Middle frontal gyrus (tissue), 1 donor: ENCODE measurements at regions not wholly inside any gene's neighbourhood (a gene's known extent, or its start where the extent isn't known, plus 50 kb on each side); places are given as distances from the start of the nearest gene placed in this dataset.
"Not testable (repeated sequence)": the region's sequence is repeated elsewhere in the genome, so short reads cannot be mapped to it uniquely, and the experiment has no call there.

Experiments used
- DNase-seq: peaks from one replicate; pipeline ENCODE4 v3.0.0-alpha.2; 2015; ENCODE audit warnings: low spot score; ENCODE audit errors: extremely low spot score

DNA sequence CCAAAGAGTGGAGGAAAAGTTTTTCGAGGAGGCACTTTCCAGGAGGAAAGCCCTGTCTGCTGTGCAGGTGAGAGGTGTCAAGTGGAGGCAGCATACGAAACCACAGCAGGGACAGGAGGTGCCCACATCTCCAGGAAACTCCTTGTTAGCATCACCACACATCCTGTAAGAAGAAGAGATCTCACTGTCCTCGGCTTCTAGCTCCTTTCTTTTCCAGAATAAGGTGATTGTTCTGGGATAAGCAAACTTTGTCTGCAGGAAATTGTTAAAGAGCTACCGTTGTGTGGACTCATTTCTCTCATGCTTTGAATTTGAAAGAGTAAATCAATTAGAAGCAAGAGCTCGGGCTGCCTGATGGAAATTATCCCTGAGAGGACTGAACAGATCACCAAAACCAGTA lies 269.4 kb downstream of the CXCL12 start:
- DNase-seq: no peak

DNA sequence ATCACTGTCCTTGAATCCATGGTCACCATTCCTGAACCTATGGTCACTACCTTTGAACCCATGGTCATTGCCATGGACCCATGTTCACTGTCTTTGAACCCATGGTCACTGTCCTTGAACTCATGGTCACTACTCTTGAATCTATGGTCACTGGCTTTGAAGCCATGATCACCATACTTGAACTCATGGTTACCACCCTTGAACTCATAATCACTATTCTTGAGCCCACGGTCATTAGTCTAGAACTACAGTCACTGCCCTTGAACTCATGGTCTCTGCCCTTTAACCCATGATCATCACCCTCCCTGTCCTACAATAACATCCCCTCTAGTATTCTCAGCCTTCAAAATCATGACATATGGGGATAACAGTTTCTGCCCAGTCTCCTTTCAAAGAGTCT lies 270.5 kb downstream of the CXCL12 start:
- DNase-seq: no peak

DNA sequence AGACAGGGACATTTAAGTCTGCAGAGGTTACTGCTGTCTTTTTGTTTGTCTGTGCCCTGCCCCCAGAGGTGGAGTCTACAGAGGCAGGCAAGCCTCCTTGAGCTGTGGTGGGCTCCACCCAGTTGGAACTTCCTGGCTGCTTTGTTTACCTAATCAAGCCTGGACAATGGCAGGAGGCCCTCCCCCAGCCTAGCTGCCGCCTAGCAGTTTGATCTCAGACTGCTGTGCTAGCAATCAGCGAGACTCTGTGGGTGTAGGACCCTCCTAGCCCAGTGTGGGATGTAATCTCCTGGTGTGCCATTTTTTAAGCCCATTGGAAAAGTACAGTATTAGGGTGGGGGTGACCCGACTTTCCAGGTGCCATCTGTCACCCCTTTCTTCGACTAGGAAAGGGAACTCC lies 272.6 kb downstream of the CXCL12 start:
- not testable (repeated sequence) for DNase-seq

DNA sequence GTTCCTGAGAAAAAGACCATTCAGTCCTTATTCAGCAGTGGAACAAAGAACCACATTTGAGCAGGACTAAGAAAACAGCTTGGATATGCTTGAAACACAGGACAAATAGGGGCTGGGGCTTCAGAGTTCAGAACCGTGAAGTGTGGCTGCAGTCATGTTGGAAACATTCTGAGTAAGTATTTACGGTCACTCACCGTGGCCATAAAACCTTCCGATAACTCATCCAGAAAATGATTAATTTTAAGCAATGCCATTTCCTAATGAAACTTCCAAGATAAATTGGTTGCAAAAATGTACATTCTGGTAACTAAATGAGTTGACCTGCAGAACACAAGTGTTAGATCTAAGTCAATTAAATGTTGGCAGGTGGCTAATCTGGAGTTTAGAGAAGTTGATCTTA lies 279.2 kb downstream of the CXCL12 start:
- no peak for DNase-seq

DNA sequence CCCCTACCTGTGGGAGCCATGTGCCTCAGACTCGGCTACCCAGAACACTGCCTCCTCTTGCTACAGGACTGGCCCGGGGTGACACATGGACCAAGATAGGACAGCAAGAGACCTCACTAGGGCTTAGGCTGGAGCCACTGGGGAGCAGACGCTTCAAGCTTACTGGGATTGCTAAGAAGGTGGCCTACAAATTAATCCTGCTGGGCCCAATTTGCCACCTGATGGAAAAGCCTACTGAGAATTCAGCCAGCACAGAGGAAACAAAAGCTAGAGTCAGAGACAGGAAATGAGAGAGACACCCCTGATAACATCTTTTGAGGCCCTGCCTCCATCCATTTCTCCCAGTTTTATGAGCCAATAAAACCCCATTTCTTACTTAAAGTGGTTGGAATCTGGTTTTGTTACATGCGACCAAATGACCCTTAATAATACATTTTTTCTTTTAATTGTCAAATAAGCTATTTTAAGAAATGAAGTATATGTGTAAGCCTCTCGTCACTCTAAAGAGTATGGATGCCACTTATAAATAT lies 282.1 kb downstream of the CXCL12 start:
- DNase-seq: no peak

DNA sequence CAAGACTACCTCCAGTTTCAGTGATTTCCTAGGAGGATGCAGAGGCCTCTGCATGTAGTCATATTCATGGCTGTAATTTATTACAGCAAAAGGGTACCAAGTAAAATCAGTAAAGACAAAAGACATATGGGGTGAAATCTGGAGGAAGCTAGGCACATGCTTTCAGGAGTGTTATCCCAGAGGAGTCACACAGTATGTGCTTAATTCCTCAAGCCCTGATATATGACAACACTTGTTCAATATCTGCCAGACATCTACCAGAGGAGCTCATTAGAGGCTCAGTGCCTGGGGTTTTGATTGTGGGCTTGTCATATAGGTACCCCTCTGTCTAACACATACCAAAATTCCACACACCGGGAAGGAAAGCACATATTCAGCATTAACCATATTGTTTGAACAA lies 283.8 kb downstream of the CXCL12 start:
- DNase-seq: no peak

DNA sequence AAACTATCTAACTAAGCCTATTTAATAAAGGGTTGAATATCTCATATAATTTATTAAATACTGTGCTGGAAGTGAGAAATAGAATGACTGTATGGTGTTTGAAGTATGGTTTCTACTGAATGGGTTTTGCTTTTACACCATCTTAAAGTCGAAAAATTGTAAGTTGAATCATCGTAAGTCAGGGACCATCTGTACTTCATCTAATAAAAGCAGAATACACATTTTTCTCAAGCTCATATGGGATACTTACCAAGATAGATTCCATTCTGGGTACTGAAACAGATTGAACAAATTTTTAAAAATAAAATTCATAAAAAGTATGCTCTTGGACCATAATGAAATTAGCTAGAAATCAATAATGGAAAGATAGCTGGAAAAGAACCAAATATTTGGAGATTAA lies 285.4 kb downstream of the CXCL12 start:
- DNase-seq: no peak

DNA sequence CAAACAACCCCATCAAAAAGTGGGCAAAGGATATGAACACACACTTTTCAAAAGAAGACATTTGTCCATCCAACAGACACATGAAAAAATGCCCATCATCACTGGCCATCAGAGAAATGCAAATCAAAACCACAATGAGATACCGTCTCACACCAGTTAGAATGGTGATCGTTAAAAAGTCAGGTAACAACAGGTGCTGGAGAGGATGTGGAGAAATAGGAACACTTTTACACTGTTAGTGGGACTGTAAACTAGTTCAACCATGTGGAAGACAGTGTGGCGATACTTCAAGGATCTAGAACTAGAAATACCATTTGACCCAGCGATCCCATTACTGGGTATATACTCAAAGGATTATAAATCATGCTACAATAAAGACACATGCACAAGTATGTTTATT lies 288.7 kb downstream of the CXCL12 start:
- not testable (repeated sequence) for DNase-seq

DNA sequence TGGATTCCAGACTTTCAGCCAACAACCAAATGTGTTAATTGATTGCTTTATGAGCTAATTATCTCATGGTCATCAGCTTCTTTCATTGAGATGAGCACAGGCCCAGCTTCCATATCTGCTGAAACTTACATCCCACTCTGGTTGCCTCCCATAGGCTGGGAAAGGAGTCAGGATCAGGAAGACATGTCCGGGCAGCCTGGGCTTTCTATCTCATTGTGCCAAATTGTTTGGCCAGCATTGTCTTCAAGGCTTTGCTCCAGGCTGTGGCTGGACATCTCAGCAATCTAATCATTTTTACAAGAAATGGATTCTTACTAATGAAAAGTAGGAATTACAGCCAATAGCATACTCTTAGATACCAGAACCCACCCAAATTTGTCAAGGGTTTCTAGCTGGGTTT lies 295.2 kb downstream of the CXCL12 start:
- DNase-seq: no peak

DNA sequence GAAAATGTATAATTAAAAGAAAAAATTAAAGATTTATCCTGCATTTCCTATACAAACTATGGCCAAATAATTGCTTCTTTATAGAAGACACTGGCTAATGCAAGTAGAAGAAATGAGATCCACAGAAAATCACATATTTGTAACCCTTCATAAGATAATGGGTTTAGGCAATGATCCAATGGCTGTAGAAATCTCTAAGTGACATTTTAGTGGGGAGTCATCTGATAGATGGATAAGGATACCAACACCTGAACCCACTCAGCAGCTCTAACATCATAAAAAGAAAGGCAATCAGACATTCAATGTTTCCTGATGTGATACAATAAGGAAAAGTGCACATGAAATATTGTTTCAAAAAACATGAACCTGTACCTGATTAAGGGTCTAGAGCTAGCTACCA lies 297.5 kb downstream of the CXCL12 start:
- no peak for DNase-seq

DNA sequence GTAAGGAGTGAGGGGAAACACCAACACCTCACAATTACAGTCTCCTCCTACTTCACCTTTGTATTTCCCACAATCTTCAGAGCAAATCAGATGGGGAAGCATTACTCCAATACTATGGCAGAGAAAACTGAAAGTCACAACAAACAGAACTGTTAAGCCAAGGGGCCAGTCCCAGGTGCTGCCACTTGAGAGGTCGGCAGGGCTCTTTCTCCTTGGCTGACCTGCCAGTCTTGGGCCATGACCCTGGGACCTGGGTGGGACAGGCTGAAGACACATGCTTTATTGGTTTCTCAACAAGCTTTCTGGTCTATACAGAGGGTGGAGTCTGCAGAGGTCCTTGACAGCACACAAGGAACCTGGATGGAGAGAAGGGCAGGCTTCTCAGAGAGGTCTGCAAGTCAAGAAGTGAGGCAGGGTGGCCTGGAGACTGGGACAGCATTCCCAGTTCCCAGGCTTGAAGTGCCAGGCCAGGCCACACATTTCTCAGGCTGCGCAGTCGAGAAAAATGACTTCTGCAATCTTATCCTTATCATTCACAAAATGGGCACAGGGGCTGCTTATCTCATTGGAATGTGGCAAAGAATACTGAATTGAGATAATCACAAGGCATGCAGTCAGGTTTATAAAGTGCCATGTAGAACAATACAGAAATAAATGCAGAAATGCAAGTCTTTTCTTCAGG lies 301.0 kb downstream of the CXCL12 start:
- no peak for DNase-seq

DNA sequence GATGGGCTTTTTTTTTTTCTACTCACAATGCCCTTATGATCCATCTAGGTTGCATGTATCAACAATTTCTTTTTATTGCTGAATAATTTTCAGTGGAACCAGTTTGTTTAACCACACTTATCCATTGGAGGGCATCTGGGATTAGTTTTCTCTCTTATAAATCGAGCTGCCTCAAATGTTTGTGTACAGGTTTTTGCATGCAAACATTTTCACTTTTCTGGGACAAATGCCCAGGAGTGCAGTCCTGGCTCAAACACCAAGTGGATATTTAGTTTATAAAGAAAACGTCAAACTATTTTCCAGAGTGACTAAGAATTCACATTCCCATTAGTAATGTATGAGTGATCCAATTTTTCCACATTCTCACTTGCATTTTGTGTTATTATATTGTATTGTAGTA lies 313.4 kb downstream of the CXCL12 start:
- DNase-seq: no peak

DNA sequence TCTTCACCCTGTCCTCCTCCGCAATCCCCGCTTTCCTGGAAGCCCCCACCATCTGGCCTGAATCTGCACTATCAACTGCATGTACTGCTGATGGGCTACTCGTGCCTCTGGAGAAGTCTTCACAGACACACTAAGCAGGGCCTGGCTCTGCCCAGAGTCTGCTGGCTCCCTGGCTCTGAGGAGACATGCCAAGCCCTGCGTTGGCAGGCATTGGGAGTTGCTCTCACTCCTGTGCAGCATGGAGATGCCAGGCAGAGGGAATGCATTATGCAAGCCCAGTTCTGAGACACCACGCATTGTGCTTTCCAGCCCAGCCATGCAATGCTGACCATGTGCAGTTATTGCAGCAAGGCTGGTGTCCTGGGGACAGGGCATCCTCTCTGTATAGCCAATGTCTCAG lies 314.6 kb downstream of the CXCL12 start:
- DNase-seq: no peak

DNA sequence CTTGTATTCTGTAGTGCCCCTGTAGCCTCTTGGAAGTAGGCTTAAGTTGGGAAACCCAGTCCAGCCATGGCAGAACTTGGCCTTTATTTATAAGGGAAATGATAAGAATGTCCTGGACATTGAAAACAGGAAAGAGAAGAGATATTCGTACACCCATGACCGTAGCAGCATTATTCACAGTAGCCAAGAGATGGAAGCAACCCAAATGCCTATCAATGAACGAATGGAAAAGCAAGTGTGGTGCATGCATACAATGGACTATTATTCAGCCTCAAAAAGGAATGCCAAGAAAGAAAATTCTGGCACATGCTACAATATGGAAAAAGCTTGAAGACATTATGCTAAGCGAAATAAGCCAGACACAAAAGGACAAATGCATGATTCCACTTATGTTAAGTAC lies 315.3 kb downstream of the CXCL12 start:
- no peak for DNase-seq

DNA sequence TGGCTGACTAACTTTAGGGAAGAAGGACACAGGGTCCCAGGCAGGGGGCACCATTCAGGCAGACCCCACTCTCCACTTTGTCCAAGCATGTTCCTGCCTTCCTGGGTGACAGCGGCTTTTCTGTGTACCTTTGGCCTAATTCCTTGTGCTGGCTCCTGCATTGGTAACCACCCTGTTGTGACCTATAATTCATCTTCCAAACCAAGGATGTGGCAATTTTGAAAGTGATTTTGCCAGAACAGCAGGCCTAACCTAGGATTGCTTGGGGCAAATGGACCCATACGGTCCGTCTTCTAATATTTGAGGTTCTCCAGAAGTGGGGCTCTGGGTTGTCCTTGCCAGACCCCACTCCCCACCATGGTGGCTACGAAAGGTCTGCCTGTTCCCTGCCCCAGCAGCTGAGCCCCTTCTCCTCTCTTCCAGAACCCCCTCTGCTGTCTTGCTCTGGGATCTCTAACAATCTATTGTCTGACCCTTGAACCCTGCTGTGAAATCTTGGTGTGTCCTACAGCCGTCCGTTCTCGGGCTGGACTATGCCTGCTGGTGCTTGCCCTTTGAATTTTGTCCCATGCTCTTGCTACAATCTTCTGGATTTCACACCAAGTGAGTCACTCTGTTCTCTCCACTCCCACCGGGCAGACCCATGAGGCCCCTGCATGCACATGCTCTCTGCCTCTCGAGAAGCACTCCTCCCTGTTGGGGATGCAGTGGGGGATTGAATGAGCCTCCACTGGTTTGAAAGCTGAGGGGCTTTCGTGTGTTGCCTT lies 316.0 kb downstream of the CXCL12 start:
- DNase-seq: no peak

DNA sequence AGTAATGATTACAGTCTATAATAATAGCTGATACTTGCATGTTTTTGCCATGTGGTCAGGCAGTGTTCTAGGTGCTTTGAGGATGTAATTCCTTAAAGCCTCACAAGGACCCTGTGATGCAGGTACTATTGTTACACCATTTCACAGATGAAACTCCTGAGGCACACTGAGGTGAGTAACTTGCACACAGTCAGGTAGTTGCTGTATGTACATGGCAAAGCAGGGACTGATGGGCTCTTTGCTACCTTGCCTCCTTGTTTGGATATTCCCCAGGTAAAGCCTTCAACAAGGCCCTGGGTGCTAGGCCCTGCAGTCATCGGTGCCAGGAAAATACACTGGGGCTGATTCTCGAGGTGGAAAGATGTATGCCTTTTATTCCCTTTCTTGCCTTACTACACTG lies 317.5 kb downstream of the CXCL12 start:
- DNase-seq: no peak

DNA sequence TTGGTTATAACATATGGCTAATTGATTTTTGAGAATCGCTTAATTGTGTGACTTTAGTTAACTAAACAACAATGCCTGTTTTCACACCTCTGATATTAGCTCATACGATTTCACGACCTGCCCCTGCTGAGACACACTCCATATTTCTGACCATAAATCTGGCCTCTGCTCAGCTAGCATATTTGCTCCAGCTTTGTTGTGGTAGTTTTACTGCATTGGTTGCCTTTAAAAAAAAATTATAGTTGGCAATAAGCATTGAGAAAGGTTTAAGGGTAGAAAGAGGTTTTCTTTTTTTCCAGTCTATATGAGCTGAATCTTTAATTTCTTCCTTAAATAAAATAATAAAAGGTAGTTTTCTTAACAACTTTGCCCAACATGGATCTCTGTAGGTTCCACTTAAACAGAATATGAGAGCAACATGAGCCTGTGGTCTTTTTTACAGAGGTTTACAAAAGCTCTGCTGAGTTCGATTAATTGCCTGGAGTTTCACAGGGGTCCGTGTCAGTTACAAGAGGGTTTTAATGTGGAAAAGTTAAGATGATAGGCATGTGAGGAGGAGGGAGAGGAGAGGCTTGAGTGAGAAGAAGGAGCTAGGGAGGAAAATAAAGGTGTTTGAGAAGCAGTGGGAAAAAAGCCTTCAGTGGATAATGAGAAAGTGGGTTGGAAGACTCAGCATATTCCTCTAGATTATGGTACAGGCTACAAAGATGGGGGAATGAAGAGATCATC lies 318.2 kb downstream of the CXCL12 start:
- DNase-seq: no peak

DNA sequence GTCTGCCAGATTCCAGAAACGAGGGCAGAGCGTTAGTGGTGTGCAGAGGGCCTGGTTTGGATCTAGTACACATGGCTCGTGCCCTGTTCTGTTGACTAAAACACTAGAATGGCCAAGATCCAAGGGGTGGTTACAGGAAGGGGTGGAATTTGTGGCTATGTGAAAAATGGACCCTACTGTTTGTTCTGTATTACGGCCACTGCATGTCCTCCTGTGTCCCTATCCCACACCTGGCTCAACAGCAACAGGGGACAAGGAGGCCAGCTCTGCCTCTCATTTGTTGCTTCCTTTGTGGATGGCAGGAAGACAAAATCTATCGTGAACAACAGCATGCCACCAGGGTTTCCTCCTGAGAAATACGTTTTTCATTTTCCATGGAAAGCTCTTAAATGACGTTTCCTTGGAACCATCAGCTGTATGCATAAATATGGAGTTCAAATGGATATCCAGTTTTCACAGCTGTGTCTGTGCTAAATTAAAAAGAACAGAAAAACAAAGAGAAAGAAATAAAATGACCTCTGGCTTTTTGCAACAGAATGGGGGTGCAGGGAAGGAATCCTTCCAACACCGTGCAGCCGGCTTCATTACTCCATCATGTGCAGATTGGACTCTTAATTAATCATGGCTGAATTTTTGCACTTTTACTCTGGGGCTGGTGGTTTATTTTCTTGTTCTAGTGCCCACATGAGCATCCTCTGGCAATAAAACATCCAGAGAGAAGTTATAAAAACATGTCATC lies 318.9 kb downstream of the CXCL12 start:
- DNase-seq: no peak

DNA sequence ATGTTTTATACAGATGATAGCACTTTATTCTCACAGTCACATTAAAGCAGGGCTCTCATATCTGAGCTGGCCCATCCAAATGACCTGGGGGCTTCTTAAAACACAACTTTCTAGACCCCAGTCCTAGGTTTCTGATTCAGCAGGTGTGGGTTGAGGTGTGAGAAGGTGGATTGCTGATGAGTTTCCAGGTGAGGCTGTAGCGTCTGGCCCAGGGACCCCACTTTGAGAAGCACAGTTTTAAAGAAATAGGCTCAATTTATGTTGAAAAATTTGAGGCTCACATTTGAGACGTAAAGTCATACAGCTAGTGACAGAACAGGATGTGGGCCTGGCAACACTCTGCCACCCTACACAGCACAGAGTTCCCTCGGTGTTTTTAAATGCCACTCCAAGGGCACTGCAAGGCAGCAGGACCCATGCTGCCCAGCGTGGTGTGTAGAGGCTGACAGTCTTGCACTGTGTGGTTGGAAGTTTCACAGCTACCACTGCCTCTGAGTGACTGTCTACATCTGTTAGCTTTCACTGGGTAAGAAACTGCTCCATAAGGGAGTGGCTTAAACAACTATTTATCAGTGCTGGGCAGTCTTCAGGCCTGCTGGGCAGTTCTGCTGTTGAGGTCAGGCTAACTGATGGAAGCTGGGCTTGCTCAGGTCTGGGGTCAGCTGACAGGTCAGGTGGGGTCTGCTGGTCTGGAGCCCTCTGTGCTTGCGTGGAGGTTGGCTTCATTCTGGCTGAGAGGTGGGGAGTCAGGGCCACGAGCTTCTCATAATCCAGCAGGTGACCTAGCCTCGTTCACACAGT lies 319.7 kb downstream of the CXCL12 start:
- DNase-seq: no peak

DNA sequence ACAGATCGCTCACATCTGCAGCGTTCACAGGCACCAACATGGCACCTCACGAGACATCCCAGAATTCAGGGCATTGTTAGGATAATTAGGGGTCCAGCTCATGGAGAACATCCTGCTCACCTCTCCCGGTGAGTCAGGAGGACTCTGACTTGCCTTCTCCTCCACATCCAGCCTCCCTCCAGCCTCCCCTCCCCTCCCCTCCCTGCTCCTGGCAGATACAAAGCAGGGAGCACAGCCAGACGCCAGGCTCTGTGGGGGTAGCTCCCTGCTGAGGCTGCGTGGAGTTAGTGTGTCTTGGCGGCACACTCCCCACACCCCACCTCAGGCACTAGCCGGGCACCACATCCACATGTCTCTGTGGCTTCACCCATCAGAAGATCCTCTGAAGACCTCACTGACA lies 320.6 kb downstream of the CXCL12 start:
- no peak for DNase-seq

DNA sequence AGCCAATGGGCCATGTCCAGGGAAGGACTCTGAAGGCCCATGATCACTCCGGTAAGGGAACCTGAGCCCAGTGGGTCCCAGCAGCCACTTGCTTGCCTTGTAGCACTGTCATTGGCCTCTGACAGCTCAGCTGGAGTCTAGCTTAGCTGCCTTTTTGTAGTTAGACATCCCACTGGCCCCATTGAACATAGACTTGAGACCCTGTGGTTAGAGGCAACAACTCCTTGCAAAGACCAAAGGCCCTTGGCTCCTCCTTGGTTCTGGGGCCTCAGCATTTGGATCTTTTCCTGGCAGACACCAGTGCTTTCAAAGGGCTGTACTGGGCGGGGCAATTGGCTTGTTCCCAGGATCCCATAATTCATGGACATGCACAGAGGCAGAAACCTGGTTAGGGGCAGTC lies 321.2 kb downstream of the CXCL12 start:
- no peak for DNase-seq
